Activated CD4-positive, alpha-beta T cell treated with anti-CD3 and anti-CD28 coated beads for 36 hours (primary cell): ENCODE measurements at regions not wholly inside any gene's neighbourhood (a gene's known extent, or its start where the extent isn't known, plus 50 kb on each side); places are given as distances from the start of the nearest gene placed in this dataset.

Experiments used
- ATAC-seq: fragments of 200-7000 bp; cut with Tn5 transposase; one replicate; pipeline ENCODE4 v1.10.0; 2021; ENCODE audit warnings: mild to moderate bottlenecking, moderate library complexity
- CTCF ChIA-PET: fragments of 350-600 bp; sonication (Branson Sonifier 250); formaldehyde crosslinking; loops from one replicate; lab custom pipeline; 2021; ENCODE audit warnings: antibody characterized with exemption; lab: Charles Lee
- POLR2A ChIA-PET: fragments of 350-600 bp; sonication (Branson Sonifier 250); formaldehyde crosslinking; loops from one replicate; lab custom pipeline; 2021; ENCODE audit warnings: antibody characterized with exemption, inconsistent platforms; lab: Charles Lee
- DNase-seq: peaks from one replicate; pipeline ENCODE4 v3.0.0-alpha.2; 2020
- H3K27ac Mint-ChIP-seq: one replicate; pipeline ENCODE4 v1.8.0; 2021; ENCODE audit warnings: mixed read lengths
- H3K27me3 Mint-ChIP-seq: one replicate; pipeline ENCODE4 v1.8.0; 2021; ENCODE audit warnings: mixed read lengths
- H3K36me3 Mint-ChIP-seq: one replicate; pipeline ENCODE4 v1.8.0; 2021; ENCODE audit warnings: low read depth, mixed read lengths
- H3K4me1 Mint-ChIP-seq: one replicate; pipeline ENCODE4 v1.8.0; 2021; ENCODE audit warnings: mixed read lengths
- H3K4me3 Mint-ChIP-seq: one replicate; pipeline ENCODE4 v1.8.0; 2021; ENCODE audit warnings: mild to moderate bottlenecking, moderate library complexity, mixed read lengths
- H3K9me3 Mint-ChIP-seq: one replicate; pipeline ENCODE4 v1.8.0; 2021; ENCODE audit warnings: low read depth, mixed read lengths
- intact Hi-C, 2 experiments: fragments of 100-400 bp; cut with DNase I in 1 of 2; cut with micrococcal nuclease in 1 of 2; formaldehyde crosslinking; loops; one replicate each; pipeline versions ENCODE4 v1.14.2 to v1.15.1; 2022 to 2024; cut with DNase I, micrococcal nuclease

DNA sequence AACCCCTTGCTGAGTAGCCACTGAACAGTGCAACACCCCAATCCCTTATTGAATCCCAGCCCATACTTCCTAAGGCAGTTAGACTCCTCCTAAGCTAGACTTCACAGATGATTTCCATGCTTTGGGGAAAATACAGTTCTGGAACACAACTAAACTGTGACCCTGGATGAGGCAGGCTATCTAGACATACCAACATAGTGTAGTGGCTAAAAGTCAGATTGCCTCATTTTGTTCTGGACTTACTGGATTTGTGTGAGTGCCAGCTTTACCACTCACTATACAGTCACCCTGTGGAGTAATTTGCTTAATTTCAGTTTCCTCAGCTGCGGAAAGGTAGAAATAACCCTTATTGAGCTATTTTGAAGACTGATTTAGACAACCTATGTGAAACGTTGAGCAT lies 203.1 kb downstream of the ASCL1 start:
- H3K36me3 Mint-ChIP-seq = no peaks in the 10 kb centered on the region
- CTCF ChIA-PET = no interaction called here
- no peaks in the 10 kb centered on the region for H3K4me1 Mint-ChIP-seq
- peaks cover 7% of the 10 kb centered on the region for H3K9me3 Mint-ChIP-seq
- POLR2A ChIA-PET = no interaction called here
- H3K4me3 Mint-ChIP-seq = no peak overlapping the region
- no peak for DNase-seq
- H3K27ac Mint-ChIP-seq = no peak overlapping the region
- ATAC-seq = no peak
- intact Hi-C loops = no loop called here
- H3K27me3 Mint-ChIP-seq = peaks cover 2% of the 10 kb centered on the region

DNA sequence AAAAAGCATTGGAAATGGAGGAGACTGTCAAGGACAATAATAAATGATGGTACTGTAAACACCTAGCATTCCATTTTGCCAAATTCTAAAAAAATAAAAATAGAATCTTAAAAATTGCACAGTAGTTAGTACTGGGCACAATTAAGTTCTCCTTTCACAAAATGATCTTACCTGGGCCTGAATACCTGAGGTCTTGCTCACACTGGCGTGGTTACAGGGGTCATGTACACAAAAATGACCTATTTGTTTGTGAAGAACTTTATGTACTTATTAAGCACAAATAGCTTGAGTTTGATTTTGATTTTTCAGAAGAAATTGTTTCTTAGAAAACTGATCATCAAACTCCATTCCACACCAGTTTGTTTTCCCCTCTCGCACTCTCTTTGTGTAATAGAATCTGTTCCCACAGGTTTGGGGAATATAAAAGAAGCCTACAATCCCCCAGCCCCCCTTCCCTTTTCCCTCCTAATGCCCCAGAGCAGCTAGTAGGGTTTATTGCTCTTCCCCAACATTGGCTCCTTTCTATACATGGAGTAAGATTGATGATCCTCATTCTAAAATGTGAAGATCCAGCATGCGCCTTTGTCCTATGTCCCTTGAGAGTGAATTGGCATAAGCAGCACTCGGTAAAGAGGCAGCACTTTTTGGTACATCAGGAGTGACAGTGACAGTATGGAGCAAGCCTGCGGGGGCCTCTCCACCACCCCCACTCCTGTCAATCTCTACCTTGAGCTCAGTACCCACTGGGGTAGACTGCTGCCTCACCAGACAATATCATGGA lies 204.3 kb downstream of the ASCL1 start:
- peaks cover 2% of the 10 kb centered on the region for H3K27me3 Mint-ChIP-seq
- H3K9me3 Mint-ChIP-seq = peaks cover 5% of the 10 kb centered on the region
- no peak overlapping the region for H3K4me3 Mint-ChIP-seq
- POLR2A ChIA-PET = no interaction called here
- H3K27ac Mint-ChIP-seq = no peak overlapping the region
- DNase-seq (no peak), ATAC-seq (no peak)
- CTCF ChIA-PET = interaction anchor here (0.8 to 1.0 kb wide), 2 partner anchors 17 to 387 kb away, joined by 3 read pairs; no protein-coding TSS in a partner anchor
- H3K36me3 Mint-ChIP-seq = no peaks in the 10 kb centered on the region
- intact Hi-C loops = no loop called here
- no peaks in the 10 kb centered on the region for H3K4me1 Mint-ChIP-seq

DNA sequence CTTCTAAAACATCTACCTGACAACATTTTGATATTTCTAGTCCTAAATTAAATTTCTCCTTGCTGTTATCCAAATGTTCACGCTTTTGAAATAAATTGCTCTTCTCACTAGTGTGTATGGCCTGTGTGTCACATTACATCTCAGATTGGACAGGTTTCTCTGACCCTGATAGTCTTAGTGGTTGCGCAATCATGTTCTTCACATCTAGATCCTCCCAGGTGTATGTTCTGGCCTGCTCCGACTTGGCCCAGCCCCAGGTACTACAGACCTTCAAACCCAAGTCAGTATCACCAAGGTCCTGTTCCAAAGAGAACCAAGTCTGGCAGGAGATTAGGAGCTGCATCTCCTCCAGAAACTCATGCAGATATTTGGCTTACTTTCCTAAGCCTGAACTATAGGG lies 209.5 kb downstream of the ASCL1 start:
- no peak for DNase-seq
- H3K36me3 Mint-ChIP-seq = no peaks in the 10 kb centered on the region
- CTCF ChIA-PET = interaction anchor here (1.3 kb wide), 1 partner anchor 9 kb away, joined by 3 read pairs; no protein-coding TSS in a partner anchor
- peaks cover 2% of the 10 kb centered on the region for H3K9me3 Mint-ChIP-seq
- intact Hi-C loops = no loop called here
- H3K4me3 Mint-ChIP-seq = no peak overlapping the region
- POLR2A ChIA-PET = interaction anchor here (0.6 kb wide), 1 partner anchor 39 kb away, joined by 4 read pairs; no protein-coding TSS in a partner anchor
- H3K4me1 Mint-ChIP-seq = no peaks in the 10 kb centered on the region
- H3K27ac Mint-ChIP-seq = no peak overlapping the region
- ATAC-seq = no peak
- H3K27me3 Mint-ChIP-seq = no peaks in the 10 kb centered on the region

DNA sequence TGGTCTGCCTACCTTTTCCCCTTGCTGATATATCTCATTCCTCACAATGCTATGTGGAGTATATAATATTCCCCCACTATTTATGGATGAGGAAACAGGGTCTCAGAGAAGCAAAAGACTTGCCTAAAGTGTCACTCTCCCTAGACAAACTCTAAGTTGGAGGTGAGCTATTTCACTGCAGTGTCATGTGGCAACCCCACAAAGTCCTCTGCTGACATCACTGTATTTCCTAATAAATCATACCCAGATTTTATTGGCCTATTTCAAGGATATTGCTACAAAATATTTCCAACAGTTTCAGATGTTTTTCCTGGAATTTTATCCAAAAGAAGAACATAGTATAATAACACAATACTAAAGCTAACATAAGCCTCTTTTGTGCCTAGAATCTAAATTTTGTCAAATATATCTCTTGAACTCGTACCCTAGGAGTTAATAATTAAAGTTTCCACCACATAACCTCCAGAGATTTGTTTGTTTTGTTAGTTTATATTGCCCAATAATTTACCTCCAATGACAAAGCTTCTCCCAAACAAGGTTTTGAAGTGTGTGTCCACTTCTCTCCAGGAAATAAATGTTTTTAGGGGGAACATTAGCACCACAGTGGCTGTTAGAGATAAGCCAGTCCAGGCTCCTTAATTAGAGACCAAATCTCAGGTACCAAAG lies 215.1 kb downstream of the ASCL1 start:
- ChIA-PET CTCF (interaction anchor here (0.5 kb wide), 1 partner anchor 19 kb away, joined by 3 read pairs; no protein-coding TSS in a partner anchor), POLR2A (no interaction called here)
- Mint-ChIP-seq H3K4me3 (no peak overlapping the region), H3K27me3 (no peaks in the 10 kb centered on the region), H3K9me3 (peaks cover 2% of the 10 kb centered on the region), H3K36me3 (no peaks in the 10 kb centered on the region), H3K4me1 (no peaks in the 10 kb centered on the region), H3K27ac (no peak overlapping the region)
- intact Hi-C loops = no loop called here
- ATAC-seq (no peak), DNase-seq (no peak)

DNA sequence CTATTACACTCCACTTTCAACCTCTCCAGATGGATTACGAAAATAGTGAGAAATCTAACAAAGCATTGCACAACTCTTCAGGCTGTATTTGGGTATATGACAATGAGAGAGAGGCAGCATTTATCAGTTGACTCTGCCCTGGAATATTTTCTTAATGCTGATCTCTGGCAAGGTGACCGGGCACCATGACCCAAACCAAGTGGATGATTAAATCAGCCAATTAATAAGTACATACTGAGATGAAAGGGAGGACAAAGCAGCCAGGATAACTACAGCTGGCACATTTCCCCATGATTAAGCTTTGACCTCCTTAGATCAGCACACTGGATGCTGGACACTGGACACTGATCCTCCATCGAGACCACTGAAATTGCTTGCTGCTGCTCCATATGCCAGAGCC lies 218.2 kb downstream of the ASCL1 start:
- ATAC-seq = no peak

DNA sequence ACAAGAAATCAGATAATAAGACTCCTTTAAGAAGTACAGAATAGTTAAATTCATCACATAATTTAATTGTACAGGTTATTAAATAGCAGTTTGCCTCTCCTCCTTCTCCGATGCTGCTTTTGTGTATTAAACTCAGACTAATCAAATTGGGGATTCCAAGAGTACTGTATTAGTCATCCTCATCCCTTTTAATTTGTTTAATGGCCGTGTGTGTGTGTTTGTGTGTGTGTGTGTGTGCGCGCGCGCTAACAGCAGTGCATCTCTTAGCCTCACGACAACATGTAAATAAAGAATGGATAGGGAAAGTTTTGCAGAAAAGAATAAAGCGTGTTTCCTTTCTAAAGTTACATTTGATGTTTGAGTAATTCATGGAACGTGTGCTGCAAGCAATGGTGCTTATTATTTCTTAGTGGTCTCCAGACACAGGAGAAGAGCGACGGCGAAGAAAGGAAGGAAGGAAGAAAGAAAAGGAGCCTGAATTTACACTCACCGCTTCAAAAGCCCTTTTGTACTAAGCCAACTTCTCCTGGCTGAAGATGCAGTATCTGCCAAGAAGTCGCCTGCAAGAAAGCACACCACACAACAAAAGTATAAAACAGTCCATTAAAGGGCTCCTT lies 220.3 kb downstream of the ASCL1 start:
- no peak overlapping the region for H3K4me3 Mint-ChIP-seq
- no peaks in the 10 kb centered on the region for H3K36me3 Mint-ChIP-seq
- DNase-seq = no peak
- ChIA-PET CTCF (interaction anchor here (0.6 kb wide), 2 partner anchors 14 to 1337 kb away, joined by 3 read pairs; no protein-coding TSS in a partner anchor), POLR2A (no interaction called here)
- no peaks in the 10 kb centered on the region for H3K27me3 Mint-ChIP-seq
- H3K4me1 Mint-ChIP-seq = no peaks in the 10 kb centered on the region
- intact Hi-C loops = no loop called here
- no peak overlapping the region for H3K27ac Mint-ChIP-seq
- no peaks in the 10 kb centered on the region for H3K9me3 Mint-ChIP-seq
- no peak for ATAC-seq

More for the DNA sequence above, 218.2 kb downstream of the ASCL1 start:
- no peaks in the 10 kb centered on the region for H3K27me3 Mint-ChIP-seq
- H3K4me1 Mint-ChIP-seq = no peaks in the 10 kb centered on the region
- no peak overlapping the region for H3K27ac Mint-ChIP-seq
- CTCF ChIA-PET = interaction anchor here (1.3 kb wide), 1 partner anchor 9 kb away, joined by 3 read pairs; no protein-coding TSS in a partner anchor
- no peaks in the 10 kb centered on the region for H3K36me3 Mint-ChIP-seq
- DNase-seq = no peak
- intact Hi-C loops = no loop called here
- POLR2A ChIA-PET = no interaction called here
- H3K4me3 Mint-ChIP-seq = no peak overlapping the region
- no peaks in the 10 kb centered on the region for H3K9me3 Mint-ChIP-seq

DNA sequence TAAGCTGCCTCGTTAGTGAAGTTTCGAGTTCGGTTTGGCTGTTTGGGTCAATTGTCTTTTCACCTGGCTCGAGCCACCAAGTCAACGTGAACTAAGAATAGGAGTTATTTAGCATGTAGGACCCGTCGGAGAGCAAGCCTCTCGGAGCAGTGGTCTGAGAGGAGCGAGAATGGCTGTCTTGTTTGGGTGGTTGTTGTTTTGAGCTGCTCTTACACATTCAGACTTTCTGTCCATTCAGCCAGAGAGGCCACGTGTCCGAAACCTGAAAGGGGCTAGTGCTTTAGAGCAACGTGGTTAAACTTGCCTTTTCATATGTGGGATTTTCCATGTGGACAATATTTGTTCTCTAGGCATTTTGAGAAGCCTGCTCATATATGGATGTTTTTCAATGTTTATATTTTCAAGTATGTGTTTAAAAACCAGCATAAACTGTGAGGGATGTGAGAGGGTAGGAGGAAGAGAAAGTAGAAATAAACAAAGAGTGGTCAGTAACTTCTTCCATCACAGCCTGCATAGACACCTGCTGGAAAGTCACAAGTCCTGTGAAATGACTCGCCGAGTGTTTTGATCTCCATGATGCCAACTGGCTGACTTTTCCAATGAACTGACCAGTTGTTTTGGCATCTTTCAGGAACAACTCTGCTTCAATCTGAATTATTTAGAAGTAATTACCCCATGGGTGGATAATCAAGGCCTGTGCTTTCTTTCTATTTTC lies 221.0 kb downstream of the ASCL1 start:
- H3K9me3 Mint-ChIP-seq = no peaks in the 10 kb centered on the region
- no peak overlapping the region for H3K27ac Mint-ChIP-seq
- H3K4me1 Mint-ChIP-seq = no peaks in the 10 kb centered on the region
- POLR2A ChIA-PET = no interaction called here
- no peak overlapping the region for H3K4me3 Mint-ChIP-seq
- H3K36me3 Mint-ChIP-seq = no peaks in the 10 kb centered on the region
- ATAC-seq = no peak
- intact Hi-C loops = no loop called here
- DNase-seq = no peak
- CTCF ChIA-PET = no interaction called here
- H3K27me3 Mint-ChIP-seq = no peaks in the 10 kb centered on the region

DNA sequence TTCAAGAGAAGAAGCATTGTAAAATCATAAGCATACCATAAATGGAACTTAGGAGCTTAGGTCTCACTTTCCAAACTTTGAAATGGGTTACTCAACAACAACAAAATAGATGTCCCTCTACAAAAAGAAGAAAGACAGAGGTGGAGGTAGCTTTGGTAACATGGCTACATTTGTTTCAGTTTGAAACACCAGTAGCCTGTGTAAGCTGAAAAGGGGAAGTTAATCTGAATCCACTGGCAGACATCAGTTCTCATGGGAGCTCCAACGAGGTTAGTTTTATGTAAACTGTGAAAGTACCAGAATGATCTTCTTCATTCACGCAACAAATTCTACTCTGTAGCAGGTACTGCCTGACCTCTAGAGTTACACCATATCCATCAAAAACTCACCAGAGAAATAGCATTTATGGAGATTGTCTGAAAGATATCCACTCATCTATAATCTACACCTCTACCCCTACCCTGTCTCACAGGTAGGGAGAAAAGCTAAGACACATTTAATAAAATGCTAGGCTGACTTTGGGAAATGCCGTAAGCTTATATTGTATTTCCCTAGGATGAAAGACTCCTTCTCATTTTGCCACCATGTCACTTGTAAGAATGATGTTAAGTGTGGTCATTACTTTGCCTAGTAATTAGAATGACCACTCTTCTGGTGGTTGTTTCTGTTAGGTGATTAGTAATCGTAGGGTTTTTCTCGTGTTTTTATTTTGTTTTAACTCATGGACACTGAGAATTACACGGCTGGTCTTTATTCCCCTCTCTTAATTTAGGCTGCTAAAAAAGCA lies 224.1 kb downstream of the ASCL1 start:
- ATAC-seq = no peak
- POLR2A ChIA-PET = no interaction called here
- CTCF ChIA-PET = no interaction called here
- no peak overlapping the region for H3K27ac Mint-ChIP-seq
- no peaks in the 10 kb centered on the region for H3K4me1 Mint-ChIP-seq
- H3K27me3 Mint-ChIP-seq = peaks cover 5% of the 10 kb centered on the region
- no peak overlapping the region for H3K4me3 Mint-ChIP-seq
- no peak for DNase-seq
- intact Hi-C loops = no loop called here
- peaks cover 5% of the 10 kb centered on the region for H3K9me3 Mint-ChIP-seq
- no peaks in the 10 kb centered on the region for H3K36me3 Mint-ChIP-seq

DNA sequence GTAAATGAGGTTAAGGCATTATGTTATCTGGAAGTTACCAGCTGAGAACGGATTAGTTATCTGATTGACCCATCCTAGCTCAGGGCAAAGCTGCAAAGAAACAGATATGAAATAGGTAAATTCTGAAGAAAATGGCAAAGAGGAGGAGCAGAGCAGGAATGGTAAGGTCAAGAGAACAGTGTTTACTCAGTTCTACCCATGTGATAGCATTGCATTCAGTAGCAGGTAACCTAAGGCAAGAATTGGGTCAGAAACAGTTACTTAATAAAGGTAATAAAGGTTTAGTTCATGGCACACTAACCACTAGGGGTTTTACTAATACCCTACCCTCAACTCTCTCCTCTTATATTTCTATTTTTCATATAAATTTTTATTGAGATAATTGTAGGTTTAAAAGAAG lies 224.8 kb downstream of the ASCL1 start:
- POLR2A ChIA-PET = no interaction called here
- H3K9me3 Mint-ChIP-seq = peaks cover 5% of the 10 kb centered on the region
- H3K36me3 Mint-ChIP-seq = no peaks in the 10 kb centered on the region
- DNase-seq (no peak), ATAC-seq (no peak)
- no peak overlapping the region for H3K4me3 Mint-ChIP-seq
- CTCF ChIA-PET = no interaction called here
- intact Hi-C loops = no loop called here
- no peak overlapping the region for H3K27ac Mint-ChIP-seq
- H3K27me3 Mint-ChIP-seq = peaks cover 7% of the 10 kb centered on the region
- H3K4me1 Mint-ChIP-seq = no peaks in the 10 kb centered on the region

DNA sequence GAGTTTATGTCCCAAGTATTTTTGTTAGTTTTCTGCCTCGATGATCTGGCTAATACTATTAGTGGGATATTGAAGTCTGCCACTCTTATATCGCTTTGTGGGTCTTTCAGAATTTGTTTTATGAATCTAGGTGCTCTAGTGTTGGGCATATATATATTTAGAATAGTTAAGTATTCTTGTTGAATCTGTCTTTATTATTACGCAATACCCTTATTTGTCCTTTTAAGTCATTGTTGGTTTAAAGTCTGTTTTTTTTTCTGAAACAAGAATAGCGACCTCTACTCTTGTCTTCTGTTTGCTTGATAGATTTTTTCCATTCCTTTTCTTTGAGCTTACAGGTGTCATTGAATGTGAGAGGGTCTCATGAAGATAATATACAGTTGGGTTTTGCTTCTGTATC lies 239.0 kb downstream of the ASCL1 start:
- POLR2A ChIA-PET = no interaction called here
- CTCF ChIA-PET = interaction anchor here (1.0 kb wide), 1 partner anchor 18 kb away, joined by 3 read pairs; no protein-coding TSS in a partner anchor
- H3K4me1 Mint-ChIP-seq = no peaks in the 10 kb centered on the region
- H3K36me3 Mint-ChIP-seq = no peaks in the 10 kb centered on the region
- no peak for DNase-seq
- no peak for ATAC-seq
- intact Hi-C loops = no loop called here
- peaks cover 11% of the 10 kb centered on the region for H3K9me3 Mint-ChIP-seq
- H3K27me3 Mint-ChIP-seq = no peaks in the 10 kb centered on the region
- no peak overlapping the region for H3K4me3 Mint-ChIP-seq
- H3K27ac Mint-ChIP-seq = no peak overlapping the region
